ENCODE measurements at regions not wholly inside any gene's neighbourhood (a gene's known extent, or its start where the extent isn't known, plus 50 kb on each side); places are given as distances from the start of the nearest gene placed in this dataset.

DNA sequence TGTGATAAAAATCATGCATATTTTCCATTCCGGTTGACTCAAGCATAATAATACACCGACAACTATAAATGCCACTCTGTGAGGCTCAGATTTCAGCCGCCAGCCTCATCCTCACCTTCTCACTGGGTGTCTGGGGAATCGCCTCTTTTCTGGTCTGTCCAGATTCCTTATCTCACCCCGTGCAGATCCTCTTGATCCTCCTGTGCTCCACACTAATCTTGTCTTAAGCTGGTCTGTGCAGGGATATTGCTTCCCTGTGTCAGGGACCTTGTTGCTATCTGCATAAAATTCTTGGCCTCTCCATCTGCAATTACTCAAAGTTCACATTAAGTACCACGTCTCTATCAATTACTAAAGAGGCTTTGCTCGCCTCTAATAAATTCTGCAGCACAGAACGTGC is 116.6 kb upstream of the SPACA7 start:
- Histone ChIP-seq H3K27ac (ENCODE audit: insufficient read depth, low read depth, low read length) (no peak overlapping the region), H3K27me3 (ENCODE audit: control insufficient read depth in 2 of 2, insufficient read depth in 2 of 2, low read length in 2 of 2) (no peaks in the 10 kb centered on the region), H3K79me2 (ENCODE audit: control insufficient read depth, insufficient read depth, low read length) (no peaks in the 10 kb centered on the region), H3K4me1 (ENCODE audit: control insufficient read depth, extremely low read depth, insufficient read depth, low read length) (no peaks in the 10 kb centered on the region), H3K9me1 (replicated peaks; ENCODE audit: control insufficient read depth, extremely low read depth, insufficient read depth, low read length) (no peaks in the 10 kb centered on the region), H3K4me2 (ENCODE audit: insufficient read depth, low read length) (no peak overlapping the region), H3K9ac (replicated peaks; ENCODE audit: extremely low read depth, insufficient read depth, low read length) (no peak overlapping the region), H4K20me1 (replicated peaks; ENCODE audit: control insufficient read depth, extremely low read depth, insufficient read depth, low read length) (no peaks in the 10 kb centered on the region), H3K36me3 (ENCODE audit: control insufficient read depth in 2 of 2, extremely low read depth in 1 of 2, insufficient read depth in 2 of 2, low read length in 2 of 2) (no peaks in the 10 kb centered on the region), H3K4me3 (replicated peaks in 1 of 3; ENCODE audit: insufficient read depth in 1 of 3, low read depth in 1 of 3, low read length in 3 of 3) (no peak overlapping the region), H2AFZ (ENCODE audit: low read depth, low read length) (no peak overlapping the region), H3K9me3 (replicated peaks; ENCODE audit: control insufficient read depth, insufficient read depth, low read length) (peaks cover 4% of the 10 kb centered on the region)
- ChIA-PET CTCF (no interaction called here), POLR2A (no interaction called here)
- TF ChIP-seq GATA2 (IDR thresholded peaks at IDR 0.05; ENCODE audit: insufficient read depth, insufficient read length, low read depth, low read length) (no peak), POLR2A (IDR thresholded peaks at IDR 0.05; ENCODE audit: low read depth, low read length) (no peak), MYC (IDR thresholded peaks at IDR 0.05; ENCODE audit: low read depth, low read length) (no peak), MAX (IDR thresholded peaks at IDR 0.05; ENCODE audit: insufficient read depth, insufficient read length) (no peak), JUN (IDR thresholded peaks at IDR 0.05; ENCODE audit: borderline replicate concordance, insufficient read depth, insufficient read length, low read depth) (no peak), EZH2 (IDR thresholded peaks at IDR 0.05; ENCODE audit: borderline replicate concordance, low read depth, low read length, severe bottlenecking) (no peak), FOS (IDR thresholded peaks at IDR 0.05; ENCODE audit: borderline replicate concordance, insufficient read depth, low read length) (no peak), CTCF (IDR thresholded peaks at IDR 0.05; ENCODE audit: extremely low read depth in 1 of 2, insufficient read depth in 1 of 2, low read depth in 1 of 2, low read length in 2 of 2) (no peak), POLR2AphosphoS5 (IDR thresholded peaks at IDR 0.05; ENCODE audit: insufficient read depth, low read depth, low read length) (no peak)
- intact Hi-C loops (cut with micrococcal nuclease): no loop called here
- DNase-seq (ENCODE audit: low read depth, low spot score): no peak
- no peak for FAIRE-seq
- dilution Hi-C loops (cut with MboI; ENCODE audit: extremely low pct_ligation_motif_present, low sequenced_read_pairs): no loop called here
- BruUV-seq (replicated peaks): no TSS peak
